HG02973 (cell line): ENCODE measurements at regions not wholly inside any gene's neighbourhood (a gene's known extent, or its start where the extent isn't known, plus 50 kb on each side); places are given as distances from the start of the nearest gene placed in this dataset.
"Not testable (repeated sequence)": the region's sequence is repeated elsewhere in the genome, so short reads cannot be mapped to it uniquely, and the experiment has no call there.

Experiments
- ATAC-seq: cut with Tn5 transposase; IDR thresholded peaks from one replicate; pipeline ENCODE4 v1.9.1; 2021; ENCODE audit warnings: moderate library complexity; ENCODE audit not compliant: unreplicated experiment

DNA sequence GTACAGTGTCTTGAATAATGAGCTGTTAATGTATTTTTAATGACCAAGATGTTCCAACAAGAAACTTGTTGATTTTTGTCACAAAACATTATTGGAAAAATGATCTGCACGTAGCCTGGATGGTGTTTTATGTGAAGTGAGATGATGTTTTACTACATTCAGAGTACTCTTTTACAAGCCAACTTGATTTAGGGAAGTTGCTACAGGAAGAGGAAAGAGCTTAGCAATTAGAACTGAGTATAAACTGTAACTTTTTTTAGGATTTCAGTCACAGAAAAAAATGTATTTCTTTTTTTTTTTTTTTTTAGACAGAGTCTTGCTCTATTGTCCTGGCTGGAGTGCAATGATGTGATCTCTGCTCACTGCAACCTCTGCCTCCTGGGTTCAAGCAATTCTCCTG lies 113.6 kb upstream of the ADRA1B start:
- no peak for ATAC-seq

DNA sequence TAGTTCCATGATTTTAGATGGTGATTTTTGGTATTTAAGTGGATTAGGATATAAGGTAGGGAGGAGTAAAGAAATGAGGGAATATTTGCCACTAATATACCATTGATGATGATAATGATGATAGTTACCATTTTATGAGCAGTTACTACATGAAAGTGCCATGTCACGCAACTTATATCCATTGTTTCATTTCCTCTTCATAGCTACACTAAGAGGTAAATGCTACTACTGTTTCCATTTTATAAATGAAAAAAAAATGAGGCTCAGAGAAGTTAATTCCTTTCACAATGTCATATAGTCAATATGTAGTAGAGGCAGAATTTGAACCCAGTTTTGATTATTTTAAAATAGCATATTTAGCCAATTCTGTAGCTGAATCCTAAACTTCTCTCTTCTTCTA lies 112.2 kb upstream of the ADRA1B start:
- no peak for ATAC-seq

GRCh38 chr5:159805021-159805420 lies 111.3 kb upstream of the ADRA1B start:
- no peak for ATAC-seq

GRCh38 chr5:159807135-159807534 lies 109.1 kb upstream of the ADRA1B start:
- not testable (repeated sequence) for ATAC-seq

GRCh38 chr5:159807586-159807985 lies 108.7 kb upstream of the ADRA1B start:
- ATAC-seq = no peak

DNA sequence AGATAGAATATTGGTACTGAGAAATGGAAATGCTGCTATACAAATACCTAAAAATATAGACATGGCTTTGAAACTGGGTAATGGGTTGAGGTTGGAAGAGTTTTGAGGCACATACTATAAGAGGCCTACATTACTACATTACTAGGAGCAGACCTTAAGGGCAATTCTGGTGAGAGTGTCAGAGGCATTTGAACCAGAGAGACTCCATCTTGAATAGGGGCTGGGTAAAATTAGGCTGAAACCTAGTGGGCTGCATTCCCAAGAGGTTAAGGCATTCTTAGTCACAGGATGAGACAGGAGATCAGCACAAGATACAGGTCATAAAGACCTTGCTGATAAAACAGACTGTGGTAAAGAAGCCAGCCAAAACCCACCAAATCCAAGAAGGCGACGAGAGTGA lies 104.6 kb upstream of the ADRA1B start:
- ATAC-seq = no peak

- ATAC-seq = not testable (repeated sequence)
Observed at GRCh38 chr5:159812759-159813158, 103.5 kb upstream of the ADRA1B start.

DNA sequence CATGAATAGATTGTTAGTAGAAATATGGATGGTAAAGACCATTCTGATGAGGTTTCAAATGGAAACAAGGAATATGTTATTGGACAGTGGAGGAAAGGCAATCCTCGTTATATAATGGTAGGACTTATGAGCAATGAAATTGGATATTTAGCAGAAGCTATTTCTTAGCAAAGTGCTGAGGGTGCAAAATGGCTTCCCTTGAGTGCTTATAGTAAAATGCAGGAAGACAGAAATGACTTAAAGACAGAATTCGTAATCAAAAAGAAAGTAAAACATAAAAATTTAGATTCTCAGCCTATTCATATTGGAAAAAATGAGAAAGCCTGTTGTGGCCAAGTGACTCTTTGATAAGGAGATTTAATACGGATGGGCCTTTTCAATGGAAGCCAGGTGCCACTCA lies 102.1 kb upstream of the ADRA1B start:
- ATAC-seq = no peak

DNA sequence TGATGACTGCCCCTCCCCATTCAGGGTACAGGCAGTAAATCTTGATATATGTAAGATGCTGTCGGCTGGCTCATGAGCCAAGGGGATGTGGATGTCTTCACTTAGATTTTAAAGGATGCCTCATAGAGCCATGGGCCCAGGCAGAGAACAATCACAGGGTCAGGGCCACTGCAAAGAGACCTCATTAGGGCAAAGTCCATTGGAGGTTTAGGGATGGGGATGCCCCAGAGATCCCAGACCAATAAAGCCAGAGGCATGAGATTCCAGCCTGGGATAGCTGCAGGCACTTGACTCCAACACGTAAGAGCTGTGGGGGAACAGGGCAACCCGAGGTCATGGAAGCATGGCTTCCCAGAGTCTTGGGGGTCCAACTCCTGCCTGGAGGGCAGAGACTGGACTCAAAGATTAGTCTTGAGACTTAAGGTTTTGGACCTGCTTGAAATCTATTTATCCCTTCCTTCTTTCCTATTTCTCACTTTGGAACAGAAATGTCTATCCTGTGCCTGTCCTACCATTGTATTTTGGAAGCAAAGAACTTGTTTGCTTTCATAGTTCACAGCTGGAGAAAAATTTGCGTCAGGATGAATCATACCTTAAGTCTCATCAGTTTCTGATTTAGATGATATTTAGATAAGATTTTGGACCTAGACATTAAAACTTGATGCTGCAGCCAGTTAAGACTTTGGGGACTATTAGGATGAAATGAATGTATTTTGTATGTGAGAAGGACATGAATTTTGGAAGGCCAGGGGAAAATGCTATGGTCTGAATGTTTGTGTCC lies 101.3 kb upstream of the ADRA1B start:
- no peak for ATAC-seq

- ATAC-seq = no peak
Observed at GRCh38 chr5:159817262-159818029, 98.8 kb upstream of the ADRA1B start.

DNA sequence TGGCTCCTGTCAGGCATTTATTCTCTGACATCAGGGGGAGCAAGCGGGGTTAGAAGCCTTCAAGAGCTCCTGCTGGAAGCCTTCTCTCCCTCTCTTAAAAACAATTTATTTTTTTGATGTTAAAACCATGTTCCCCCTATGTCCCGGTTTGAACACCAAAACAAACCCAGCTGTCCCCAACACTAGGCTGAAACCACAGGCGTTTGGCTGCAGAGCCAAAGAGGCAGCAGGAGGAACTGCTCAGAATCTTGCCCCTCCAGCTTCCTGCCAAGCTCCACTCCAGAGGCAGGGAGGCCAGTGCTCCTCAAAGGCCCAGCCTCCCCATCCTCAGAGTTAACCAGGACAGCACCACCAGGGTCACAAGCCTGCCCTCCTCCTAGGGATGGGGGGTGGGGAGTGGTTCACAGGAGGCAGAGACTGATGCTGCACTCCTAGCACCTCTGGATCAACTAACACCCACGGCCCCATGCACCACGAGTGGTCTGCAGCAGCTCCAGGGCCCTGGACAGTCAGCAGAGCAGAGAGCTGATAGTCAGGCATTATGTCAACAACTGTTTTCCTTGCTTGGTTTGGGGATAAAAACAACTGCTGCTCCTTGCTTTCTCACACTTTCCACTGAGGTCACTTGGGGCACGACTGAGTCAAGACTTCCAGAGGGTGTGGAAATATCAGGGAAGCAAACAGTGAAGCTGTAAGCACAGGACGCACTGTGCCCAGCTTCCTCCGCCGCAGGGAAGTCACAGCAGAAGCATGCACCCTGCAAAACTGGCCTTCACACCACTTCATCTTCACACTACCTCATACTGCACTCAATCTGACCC lies 96.5 kb upstream of the ADRA1B start:
- ATAC-seq = no peak

DNA sequence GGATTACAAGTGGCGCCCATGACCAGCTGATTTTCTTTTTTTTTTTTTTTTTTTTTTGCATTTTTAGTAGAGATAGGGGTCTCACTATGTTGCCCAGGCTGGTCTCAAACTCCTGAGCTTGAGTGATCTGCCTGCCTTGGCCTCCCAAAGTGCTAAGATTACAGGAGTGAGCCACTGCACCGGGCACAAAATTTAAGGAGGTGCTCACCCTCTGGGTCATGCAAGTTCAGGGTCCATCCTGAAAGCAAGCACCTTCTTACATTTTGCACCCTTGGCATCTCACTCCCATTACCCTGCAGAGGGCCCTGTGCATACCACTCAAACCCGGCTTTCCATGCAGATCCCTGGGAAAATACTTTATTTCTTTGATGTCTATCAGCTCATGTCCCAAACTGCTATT lies 95.6 kb upstream of the ADRA1B start:
- no peak for ATAC-seq

GRCh38 chr5:159821461-159821940 lies 94.8 kb upstream of the ADRA1B start:
- no peak for ATAC-seq

GRCh38 chr5:159824188-159825161 lies 91.8 kb upstream of the ADRA1B start:
- ATAC-seq = no peak

GRCh38 chr5:159825551-159826051 lies 90.7 kb upstream of the ADRA1B start:
- no peak for ATAC-seq

GRCh38 chr5:159826351-159827214 lies 89.7 kb upstream of the ADRA1B start:
- ATAC-seq = peak; percentile 98

GRCh38 chr5:159827861-159828260 lies 88.4 kb upstream of the ADRA1B start:
- ATAC-seq = no peak

- no peak for ATAC-seq
Observed at GRCh38 chr5:159832073-159832472, 84.2 kb upstream of the ADRA1B start.

- no peak for ATAC-seq
Observed at GRCh38 chr5:159833088-159833487, 83.2 kb upstream of the ADRA1B start.
